ENCODE measurements at regions not wholly inside any gene's neighbourhood (a gene's known extent, or its start where the extent isn't known, plus 50 kb on each side); places are given as distances from the start of the nearest gene placed in this dataset.

GRCh38 chr12:90871726-90872096 lies 83.3 kb downstream of the CCER1 start:
- no peak for DNase-seq (ENCODE audit: low read depth)
- no peak overlapping the region for H3K4me3 ChIP-seq (ENCODE audit: low read length)
- TF ChIP-seq CTCF (IDR thresholded peaks at IDR 0.05; ENCODE audit: insufficient read depth, low read depth, low read length, missing control alignments) = no peak

- TF ChIP-seq CTCF (IDR thresholded peaks at IDR 0.05; ENCODE audit: insufficient read depth, low read depth, low read length, missing control alignments) = no peak
- DNase-seq (ENCODE audit: low read depth) = no peak
- no peak overlapping the region for H3K4me3 ChIP-seq (ENCODE audit: low read length)
Observed at GRCh38 chr12:90870971-90871725, 83.8 kb downstream of the CCER1 start.

GRCh38 chr12:90868626-90869025 lies 86.3 kb downstream of the CCER1 start:
- no peak for TF ChIP-seq CTCF (IDR thresholded peaks at IDR 0.05; ENCODE audit: insufficient read depth, low read depth, low read length, missing control alignments)
- DNase-seq (ENCODE audit: low read depth) = no peak
- H3K4me3 ChIP-seq (ENCODE audit: low read length) = no peak overlapping the region

- no peak overlapping the region for H3K4me3 ChIP-seq (ENCODE audit: low read length)
Observed at GRCh38 chr12:90859591-90859990, 95.4 kb downstream of the CCER1 start.

GRCh38 chr12:90858252-90858651 lies 96.7 kb downstream of the CCER1 start:
- H3K4me3 ChIP-seq (ENCODE audit: low read length) = no peak overlapping the region
- no peak for TF ChIP-seq CTCF (IDR thresholded peaks at IDR 0.05; ENCODE audit: insufficient read depth, low read depth, low read length, missing control alignments)
- no peak for DNase-seq (ENCODE audit: low read depth)

More at GRCh38 chr12:90859591-90859990, 95.4 kb downstream of the CCER1 start:
- no peak for TF ChIP-seq CTCF (IDR thresholded peaks at IDR 0.05; ENCODE audit: insufficient read depth, low read depth, low read length, missing control alignments)
- DNase-seq (ENCODE audit: low read depth) = no peak

GRCh38 chr12:90855534-90855933 lies 99.4 kb downstream of the CCER1 start:
- TF ChIP-seq CTCF (IDR thresholded peaks at IDR 0.05; ENCODE audit: insufficient read depth, low read depth, low read length, missing control alignments) = no peak
- H3K4me3 ChIP-seq (ENCODE audit: low read length) = no peak overlapping the region
- no peak for DNase-seq (ENCODE audit: low read depth)

GRCh38 chr12:90854136-90854689 lies 100.8 kb downstream of the CCER1 start:
- peak; percentile 78 for TF ChIP-seq CTCF (IDR thresholded peaks at IDR 0.05; ENCODE audit: insufficient read depth, low read depth, low read length, missing control alignments)
- peak; percentile 56 for DNase-seq (ENCODE audit: low read depth)
- no peak overlapping the region for H3K4me3 ChIP-seq (ENCODE audit: low read length)
